KMS-11 (cell line): ENCODE measurements at regions not wholly inside any gene's neighbourhood (a gene's known extent, or its start where the extent isn't known, plus 50 kb on each side); places are given as distances from the start of the nearest gene placed in this dataset.
"Not testable (repeated sequence)": the region's sequence is repeated elsewhere in the genome, so short reads cannot be mapped to it uniquely, and the experiment has no call there.

Source experiments
- H2AFZ ChIP-seq: fragments of 200-600 bp; sonication (generic); 2 replicates; pipeline ENCODE4 v1.6.1; 2016; ENCODE audit warnings: antibody characterized with exemption, mixed run types, low read depth
- H3K27ac ChIP-seq: fragments of 200-600 bp; sonication (generic); 2 replicates; pipeline ENCODE4 v1.6.1; 2016; ENCODE audit warnings: mild to moderate bottlenecking, mixed run types
- H3K27me3 ChIP-seq: fragments of 200-600 bp; sonication (generic); 2 replicates; pipeline ENCODE4 v1.6.1; 2017; ENCODE audit warnings: mild to moderate bottlenecking, low read depth, mixed run types, moderate library complexity; ENCODE audit not compliant: insufficient read depth
- H3K36me3 ChIP-seq: fragments of 200-600 bp; sonication (generic); 2 replicates; pipeline ENCODE4 v1.6.1; 2017; ENCODE audit warnings: mild to moderate bottlenecking, mixed run types; ENCODE audit not compliant: insufficient read depth
- H3K4me1 ChIP-seq: fragments of 200-600 bp; sonication (generic); 2 replicates; pipeline ENCODE4 v1.6.1; 2016; ENCODE audit warnings: mild to moderate bottlenecking, low read depth, mixed run types; ENCODE audit not compliant: poor library complexity, severe bottlenecking
- H3K4me2 ChIP-seq: fragments of 200-600 bp; sonication (generic); 2 replicates; pipeline ENCODE4 v1.7.0; 2016; ENCODE audit warnings: mild to moderate bottlenecking, mixed run types
- H3K4me3 ChIP-seq: fragments of 200-600 bp; sonication (generic); IDR thresholded peaks from 2 replicates; pipeline ENCODE4 v1.6.1; 2017; ENCODE audit warnings: low read depth, low read length, mixed read lengths; ENCODE audit not compliant: insufficient read depth
- H3K79me2 ChIP-seq: fragments of 200-600 bp; sonication (generic); 2 replicates; pipeline ENCODE4 v1.6.1; 2016; ENCODE audit warnings: low read depth, mixed run types; ENCODE audit not compliant: insufficient read depth
- H3K9ac ChIP-seq: fragments of 200-600 bp; sonication (generic); 2 replicates; pipeline ENCODE4 v1.6.1; 2016; ENCODE audit warnings: mild to moderate bottlenecking, mixed run types
- H4K20me1 ChIP-seq: fragments of 200-600 bp; sonication (generic); 2 replicates; pipeline ENCODE4 v1.6.1; 2016; ENCODE audit warnings: mild to moderate bottlenecking, mixed run types; ENCODE audit not compliant: insufficient read depth
- CTCF ChIP-seq: fragments of 200-600 bp; sonication (generic); conservative IDR thresholded peaks from 2 replicates; pipeline ENCODE4 v1.6.1; 2017; ENCODE audit warnings: low read depth, mild to moderate bottlenecking, antibody characterized with exemption, low read length, moderate library complexity, mixed read lengths

GRCh38 chr15:84120903-84121302 is 114.7 kb upstream of the GOLGA6L4 start:
- H3K4me1 ChIP-seq, H3K27me3 ChIP-seq, H3K27ac ChIP-seq, H3K4me2 ChIP-seq, H3K9ac ChIP-seq, H3K79me2 ChIP-seq, H4K20me1 ChIP-seq, H3K36me3 ChIP-seq, H3K4me3 ChIP-seq, H2AFZ ChIP-seq: not testable (repeated sequence)

- H4K20me1 ChIP-seq, H3K27ac ChIP-seq, H3K4me2 ChIP-seq, H3K27me3 ChIP-seq, H3K9ac ChIP-seq, H2AFZ ChIP-seq, H3K4me3 ChIP-seq, H3K4me1 ChIP-seq, H3K79me2 ChIP-seq, H3K36me3 ChIP-seq: not testable (repeated sequence)
Observed at GRCh38 chr15:84128706-84129105, 106.9 kb upstream of the GOLGA6L4 start.

GRCh38 chr15:84130098-84130831 is 105.3 kb upstream of the GOLGA6L4 start:
- not testable (repeated sequence) for H3K4me2 ChIP-seq, H3K27ac ChIP-seq, H3K9ac ChIP-seq

GRCh38 chr15:84135931-84136456 is 99.6 kb upstream of the GOLGA6L4 start:
- H3K4me3 ChIP-seq, H2AFZ ChIP-seq, H3K4me2 ChIP-seq, H3K27ac ChIP-seq, H4K20me1 ChIP-seq, H3K79me2 ChIP-seq, H3K27me3 ChIP-seq, H3K4me1 ChIP-seq, H3K9ac ChIP-seq, H3K36me3 ChIP-seq: not testable (repeated sequence)

More at GRCh38 chr15:84130098-84130831, 105.3 kb upstream of the GOLGA6L4 start:
- not testable (repeated sequence) for H3K4me1 ChIP-seq, H3K36me3 ChIP-seq, H3K79me2 ChIP-seq, H4K20me1 ChIP-seq, H3K27me3 ChIP-seq, H2AFZ ChIP-seq, H3K4me3 ChIP-seq

- no peak overlapping the region for H3K9ac ChIP-seq
- no peaks in the 10 kb centered on the region for H3K36me3 ChIP-seq
- peak overlapping the region; percentile 14; the same call in 1 of the 2 replicates for H3K4me2 ChIP-seq
- H3K27ac ChIP-seq, result no peak overlapping the region
- H4K20me1 ChIP-seq, result no peaks in the 10 kb centered on the region
- H3K4me3 ChIP-seq, result no peak overlapping the region
- H2AFZ ChIP-seq, result peak overlapping the region; percentile 74
- peaks cover 6% of the 10 kb centered on the region for H3K4me1 ChIP-seq
- H3K27me3 ChIP-seq, result no peaks in the 10 kb centered on the region
- TF ChIP-seq CTCF, result peak; percentile 83
- H3K79me2 ChIP-seq, result no peaks in the 10 kb centered on the region
Observed at GRCh38 chr15:84142888-84143337, 92.7 kb upstream of the GOLGA6L4 start.

- no peaks in the 10 kb centered on the region for H4K20me1 ChIP-seq
- H3K9ac ChIP-seq, result no peak overlapping the region
- H3K4me3 ChIP-seq, result no peak overlapping the region
- no peaks in the 10 kb centered on the region for H3K27me3 ChIP-seq
- H3K27ac ChIP-seq, result no peak overlapping the region
- H3K36me3 ChIP-seq, result no peaks in the 10 kb centered on the region
- H3K4me1 ChIP-seq, result peaks cover 6% of the 10 kb centered on the region
- H2AFZ ChIP-seq, result 0 out of 2 replicates have a peak overlapping the region, but pooled peaks have one; percentile 74
- TF ChIP-seq CTCF, result no peak
- H3K4me2 ChIP-seq, result no peak overlapping the region
- H3K79me2 ChIP-seq, result no peaks in the 10 kb centered on the region
Observed at GRCh38 chr15:84143753-84144314, 91.7 kb upstream of the GOLGA6L4 start.

- not testable (repeated sequence) for H3K4me1 ChIP-seq, H3K9ac ChIP-seq, H2AFZ ChIP-seq
Observed at GRCh38 chr15:84144946-84145345, 90.6 kb upstream of the GOLGA6L4 start.

GRCh38 chr15:84146299-84146698 is 89.3 kb upstream of the GOLGA6L4 start:
- H4K20me1 ChIP-seq, H3K4me2 ChIP-seq, H3K9ac ChIP-seq, H3K27me3 ChIP-seq, H3K36me3 ChIP-seq, H3K4me3 ChIP-seq, H2AFZ ChIP-seq, H3K27ac ChIP-seq, H3K79me2 ChIP-seq, H3K4me1 ChIP-seq: not testable (repeated sequence)

More at GRCh38 chr15:84144946-84145345, 90.6 kb upstream of the GOLGA6L4 start:
- not testable (repeated sequence) for H3K4me3 ChIP-seq, H3K36me3 ChIP-seq, H3K79me2 ChIP-seq, H3K27me3 ChIP-seq, H3K27ac ChIP-seq, H4K20me1 ChIP-seq, H3K4me2 ChIP-seq
